Neuronal stem cell (in vitro differentiated cells): ENCODE measurements at regions not wholly inside any gene's neighbourhood (a gene's known extent, or its start where the extent isn't known, plus 50 kb on each side); places are given as distances from the start of the nearest gene placed in this dataset.

ENCODE experiments used
- DNase-seq: peaks from one replicate; pipeline ENCODE4 v3.0.0-alpha.2; 2013; ENCODE audit warnings: low spot score
- H2AFZ ChIP-seq: one replicate; pipeline ENCODE4 v1.6.1; 2013; ENCODE audit warnings: mild to moderate bottlenecking, low read length, inconsistent platforms
- H2AK5ac ChIP-seq: 2 replicates; pipeline ENCODE4 v1.6.1; 2013; ENCODE audit warnings: low read depth, mild to moderate bottlenecking, inconsistent platforms, low read length, moderate library complexity, mixed read lengths
- H2BK120ac ChIP-seq: 2 replicates; pipeline ENCODE4 v1.6.1; 2013; ENCODE audit warnings: low read depth, mild to moderate bottlenecking, inconsistent platforms, low read length, moderate library complexity, mixed read lengths
- H2BK12ac ChIP-seq: one replicate; pipeline ENCODE4 v1.6.1; 2013; ENCODE audit warnings: low read length, inconsistent platforms
- H2BK15ac ChIP-seq: 2 replicates; pipeline ENCODE4 v1.6.1; 2013; ENCODE audit warnings: mild to moderate bottlenecking, low read length, inconsistent platforms, mixed read lengths
- H2BK5ac ChIP-seq: one replicate; pipeline ENCODE4 v1.6.1; 2013; ENCODE audit warnings: inconsistent platforms, mild to moderate bottlenecking, low read length, moderate library complexity
- H3K14ac ChIP-seq: one replicate; pipeline ENCODE4 v1.6.1; 2013; ENCODE audit warnings: low read length, inconsistent platforms
- H3K18ac ChIP-seq: 2 replicates; pipeline ENCODE4 v1.6.1; 2013; ENCODE audit warnings: low read length, inconsistent platforms
- H3K23ac ChIP-seq: 2 replicates; pipeline ENCODE4 v1.6.1; 2013; ENCODE audit warnings: low read depth, mild to moderate bottlenecking, mixed read lengths, low read length, inconsistent platforms; ENCODE audit not compliant: poor library complexity
- H3K27ac ChIP-seq: replicated peaks from 3 replicates; pipeline ENCODE4 v1.5.1; 2013; ENCODE audit warnings: low read length, inconsistent platforms
- H3K27me3 ChIP-seq, 3 experiments: 2 replicates each; pipeline ENCODE4 v1.6.1; 2013; ENCODE audit warnings: low read length in 3 of 3, mild to moderate bottlenecking in 2 of 3, inconsistent platforms in 1 of 3, low read depth in 1 of 3, mixed read lengths in 1 of 3, moderate library complexity in 1 of 3; ENCODE audit not compliant: control insufficient read depth in 3 of 3, insufficient read depth in 3 of 3
- H3K36me3 ChIP-seq, 2 donors: replicated peaks in 1 of 2; 2 replicates each; pipeline ENCODE4 v1.6.1; 2013; ENCODE audit warnings: low read length in 2 of 2; ENCODE audit not compliant: control insufficient read depth in 2 of 2, insufficient read depth in 2 of 2
- H3K4ac ChIP-seq: 2 replicates; pipeline ENCODE4 v1.6.1; 2013; ENCODE audit warnings: inconsistent platforms, mild to moderate bottlenecking, low read length, moderate library complexity
- H3K4me1 ChIP-seq, 2 donors: 1 replicate in 1 of 2; 2 replicates in 1 of 2; pipeline ENCODE4 v1.6.1; 2013; ENCODE audit warnings: low read length in 2 of 2, low read depth in 1 of 2; ENCODE audit not compliant: control insufficient read depth in 2 of 2, insufficient read depth in 1 of 2
- H3K4me2 ChIP-seq: one replicate; pipeline ENCODE4 v1.6.1; 2013; ENCODE audit warnings: mild to moderate bottlenecking, low read length, inconsistent platforms; ENCODE audit not compliant: insufficient read depth, poor library complexity, severe bottlenecking
- H3K4me3 ChIP-seq, 2 donors: 2 replicates each; pipeline ENCODE4 v1.5.1; 2013; ENCODE audit warnings: low read length in 2 of 2, mild to moderate bottlenecking in 2 of 2, inconsistent platforms in 1 of 2, moderate library complexity in 1 of 2
- H3K79me1 ChIP-seq: one replicate; pipeline ENCODE4 v1.6.1; 2013; ENCODE audit warnings: low read depth, mild to moderate bottlenecking, inconsistent platforms, low read length, moderate library complexity
- H3K9ac ChIP-seq: one replicate; pipeline ENCODE4 v1.6.1; 2013; ENCODE audit warnings: mild to moderate bottlenecking, low read depth, low read length, inconsistent platforms; ENCODE audit not compliant: poor library complexity
- H3K9me3 ChIP-seq, 2 donors: replicated peaks in 1 of 2; 2 replicates each; pipeline versions ENCODE3 to v1.6.1; 2013; ENCODE audit warnings: low read length in 2 of 2, mild to moderate bottlenecking in 2 of 2, inconsistent platforms in 1 of 2, low read depth in 1 of 2, mixed read lengths in 1 of 2, moderate library complexity in 1 of 2; ENCODE audit not compliant: control insufficient read depth in 2 of 2, insufficient read depth in 1 of 2
- H4K8ac ChIP-seq: one replicate; pipeline ENCODE4 v1.6.1; 2013; ENCODE audit warnings: low read depth, mild to moderate bottlenecking, inconsistent platforms, low read length, moderate library complexity
- H4K91ac ChIP-seq: one replicate; pipeline ENCODE4 v1.6.1; 2013; ENCODE audit warnings: low read length, low read depth, mild to moderate bottlenecking, inconsistent platforms; ENCODE audit not compliant: poor library complexity
- WGBS, 2 donors: extraction: QIAGEN DNeasy Blood & Tissue Kit; methylation state at CpG; one replicate each; pipeline ENCODE4 v1.1.7; 2013; ENCODE audit warnings: missing lambda C conversion rate in 2 of 2, mixed read lengths in 1 of 2; ENCODE audit not compliant: insufficient read length in 2 of 2, insufficient replicate concordance in 1 of 2; ENCODE audit errors: extremely low coverage in 2 of 2; 5-methylcytosine and 5-hydroxymethylcytosine counted together

DNA sequence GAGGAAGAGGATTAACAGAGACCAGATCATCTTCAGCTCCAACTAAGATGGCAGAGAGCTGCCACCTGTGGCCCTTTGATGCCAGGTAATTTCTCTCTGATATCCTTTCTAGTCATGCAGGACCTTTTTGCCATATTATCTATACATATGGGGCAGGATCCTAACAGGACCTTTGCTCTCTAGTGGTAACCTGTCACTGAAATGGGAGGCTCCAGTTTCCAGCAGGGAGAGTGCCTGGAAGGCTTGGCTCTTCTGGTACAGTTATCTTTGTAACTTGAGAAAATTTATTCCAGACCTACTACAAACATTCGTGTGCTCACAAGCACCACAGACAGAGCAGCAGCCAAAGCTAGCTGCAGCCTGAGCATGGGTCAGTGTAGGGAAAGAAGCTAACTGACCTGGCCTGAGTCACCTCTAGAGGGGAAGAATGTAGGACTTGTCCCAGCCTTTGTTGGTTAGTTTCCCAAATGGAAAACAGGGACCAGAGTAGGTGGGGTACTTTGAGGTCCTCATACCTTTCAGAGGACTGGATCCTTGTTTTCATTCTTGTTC, 86.5 kb upstream of the MACF1 start:
- no peak overlapping the region for H4K8ac ChIP-seq
- H3K79me1 ChIP-seq, result no peaks in the 10 kb centered on the region
- no peak overlapping the region for H3K4me3 ChIP-seq
- no peak overlapping the region for H2BK12ac ChIP-seq
- H3K27ac ChIP-seq, result no peak overlapping the region
- no peak for DNase-seq
- peaks cover 11 to 14% of the 10 kb centered on the region in 2 donors for H3K4me1 ChIP-seq
- H3K9ac ChIP-seq, result no peak overlapping the region
- no peak overlapping the region for H4K91ac ChIP-seq
- no peak overlapping the region for H2BK5ac ChIP-seq
- H2AK5ac ChIP-seq, result no peak overlapping the region
- no peaks in the 10 kb centered on the region for H3K9me3 ChIP-seq
- WGBS, 2 donors, result no CpG with 5 or more reads among the region's 1 CpG
- H3K36me3 ChIP-seq, result peaks cover 6 to 54% of the 10 kb centered on the region in 2 donors
- no peak overlapping the region for H3K4me2 ChIP-seq
- H3K4ac ChIP-seq, result no peak overlapping the region
- H3K27me3 ChIP-seq, result no peaks in the 10 kb centered on the region
- no peak overlapping the region for H2AFZ ChIP-seq
- no peak overlapping the region for H3K18ac ChIP-seq
- no peak overlapping the region for H3K14ac ChIP-seq
- H2BK15ac ChIP-seq, result no peak overlapping the region
- H3K23ac ChIP-seq, result no peak overlapping the region
- no peak overlapping the region for H2BK120ac ChIP-seq

GRCh38 chr1:39122056-39122455, 82.4 kb upstream of the MACF1 start:
- no peak for DNase-seq
- Histone ChIP-seq H2AFZ (no peak overlapping the region), H3K14ac (no peak overlapping the region), H3K9ac (no peak overlapping the region), H3K18ac (no peak overlapping the region), H2BK15ac (no peak overlapping the region), H2AK5ac (no peak overlapping the region), H3K4me3 (no peak overlapping the region), H3K4me2 (no peak overlapping the region), H3K4ac (no peak overlapping the region), H3K79me1 (no peaks in the 10 kb centered on the region), H3K27me3 (no peaks in the 10 kb centered on the region), H3K27ac (no peak overlapping the region), H2BK120ac (no peak overlapping the region), H4K91ac (no peak overlapping the region), H4K8ac (no peak overlapping the region), H3K36me3 (peaks cover 6 to 73% of the 10 kb centered on the region in 2 donors), H3K9me3 (no peaks in the 10 kb centered on the region), H3K23ac (no peak overlapping the region), H2BK5ac (no peak overlapping the region), H3K4me1 (peaks cover 12 to 15% of the 10 kb centered on the region in 2 donors), H2BK12ac (no peak overlapping the region)
- no CpG with 5 or more reads among the region's 6 CpGs for WGBS, 2 donors

- no CpG with 5 or more reads among the region's 1 CpG for WGBS, 2 donors
- H3K27ac ChIP-seq, result no peak overlapping the region
These were observed 80.2 kb upstream of the MACF1 start for GRCh38 chr1:39124282-39124681.

GRCh38 chr1:39127513-39127912, 77.0 kb upstream of the MACF1 start:
- peak; percentile 49 for DNase-seq
- Histone ChIP-seq H3K27ac (peak overlapping the region; percentile 58), H3K23ac (no peak overlapping the region)

More at GRCh38 chr1:39124282-39124681, 80.2 kb upstream of the MACF1 start:
- Histone ChIP-seq H2AFZ (no peak overlapping the region), H3K4ac (no peak overlapping the region), H3K4me1 (peaks cover 12 to 19% of the 10 kb centered on the region in 2 donors), H4K8ac (no peak overlapping the region), H3K9me3 (no peaks in the 10 kb centered on the region), H2BK15ac (no peak overlapping the region), H3K4me2 (no peak overlapping the region), H2BK120ac (no peak overlapping the region), H3K79me1 (no peaks in the 10 kb centered on the region), H3K23ac (no peak overlapping the region), H3K36me3 (peaks cover 3 to 68% of the 10 kb centered on the region in 2 donors), H3K9ac (no peak overlapping the region), H3K18ac (no peak overlapping the region), H3K4me3 (no peak overlapping the region), H3K27me3 (no peaks in the 10 kb centered on the region), H2AK5ac (no peak overlapping the region), H4K91ac (no peak overlapping the region), H2BK12ac (no peak overlapping the region), H3K14ac (no peak overlapping the region), H2BK5ac (no peak overlapping the region)
- DNase-seq, result no peak

More at GRCh38 chr1:39127513-39127912, 77.0 kb upstream of the MACF1 start:
- Histone ChIP-seq H3K36me3 (peaks cover 2 to 38% of the 10 kb centered on the region in 2 donors), H3K18ac (no peak overlapping the region), H3K4me1 (peaks cover 30 to 35% of the 10 kb centered on the region in 2 donors), H2BK120ac (no peak overlapping the region), H4K8ac (no peak overlapping the region), H3K4me2 (no peak overlapping the region), H3K27me3 (no peaks in the 10 kb centered on the region), H3K4ac (no peak overlapping the region), H3K4me3 (no peak overlapping the region), H4K91ac (no peak overlapping the region), H3K14ac (no peak overlapping the region), H3K9ac (no peak overlapping the region), H2BK5ac (no peak overlapping the region), H3K79me1 (no peaks in the 10 kb centered on the region), H3K9me3 (no peaks in the 10 kb centered on the region), H2AK5ac (no peak overlapping the region), H2AFZ (no peak overlapping the region), H2BK15ac (no peak overlapping the region), H2BK12ac (no peak overlapping the region)
